ENCODE measurements at regions not wholly inside any gene's neighbourhood (a gene's known extent, or its start where the extent isn't known, plus 50 kb on each side); places are given as distances from the start of the nearest gene placed in this dataset.

GRCh38 chr21:43317254-43317748 lies 109.6 kb downstream of the SIK1 start:
- Histone ChIP-seq H2AFZ (ENCODE audit: low read depth, low read length) (no peak overlapping the region), H3K4me3 (replicated peaks in 1 of 3; ENCODE audit: insufficient read depth in 1 of 3, low read depth in 1 of 3, low read length in 3 of 3) (no peak overlapping the region), H3K4me1 (ENCODE audit: control insufficient read depth, extremely low read depth, insufficient read depth, low read length) (no peaks in the 10 kb centered on the region), H3K27me3 (ENCODE audit: control insufficient read depth in 2 of 2, insufficient read depth in 2 of 2, low read length in 2 of 2) (no peaks in the 10 kb centered on the region), H3K9me1 (replicated peaks; ENCODE audit: control insufficient read depth, extremely low read depth, insufficient read depth, low read length) (no peaks in the 10 kb centered on the region), H3K36me3 (ENCODE audit: control insufficient read depth in 2 of 2, extremely low read depth in 1 of 2, insufficient read depth in 2 of 2, low read length in 2 of 2) (no peaks in the 10 kb centered on the region), H3K9me3 (replicated peaks; ENCODE audit: control insufficient read depth, insufficient read depth, low read length) (no peaks in the 10 kb centered on the region), H3K9ac (replicated peaks; ENCODE audit: extremely low read depth, insufficient read depth, low read length) (no peak overlapping the region), H3K27ac (ENCODE audit: insufficient read depth, low read depth, low read length) (no peak overlapping the region), H3K79me2 (ENCODE audit: control insufficient read depth, insufficient read depth, low read length) (no peaks in the 10 kb centered on the region), H3K4me2 (ENCODE audit: insufficient read depth, low read length) (no peak overlapping the region), H4K20me1 (replicated peaks; ENCODE audit: control insufficient read depth, extremely low read depth, insufficient read depth, low read length) (no peaks in the 10 kb centered on the region)
- DNase-seq (ENCODE audit: low read depth, low spot score) (no peak), FAIRE-seq (no peak)
- TF ChIP-seq POLR2AphosphoS5 (IDR thresholded peaks at IDR 0.05; ENCODE audit: insufficient read depth, low read depth, low read length) (no peak), GATA2 (IDR thresholded peaks at IDR 0.05; ENCODE audit: insufficient read depth, insufficient read length, low read depth, low read length) (no peak), EZH2 (IDR thresholded peaks at IDR 0.05; ENCODE audit: borderline replicate concordance, low read depth, low read length, severe bottlenecking) (no peak), POLR2A (IDR thresholded peaks at IDR 0.05; ENCODE audit: low read depth, low read length) (no peak), FOS (IDR thresholded peaks at IDR 0.05; ENCODE audit: borderline replicate concordance, insufficient read depth, low read length) (no peak), MYC (IDR thresholded peaks at IDR 0.05; ENCODE audit: low read depth, low read length) (no peak), JUN (IDR thresholded peaks at IDR 0.05; ENCODE audit: borderline replicate concordance, insufficient read depth, insufficient read length, low read depth) (no peak), CTCF (IDR thresholded peaks at IDR 0.05; ENCODE audit: extremely low read depth in 1 of 2, insufficient read depth in 1 of 2, low read depth in 1 of 2, low read length in 2 of 2) (no peak), MAX (IDR thresholded peaks at IDR 0.05; ENCODE audit: insufficient read depth, insufficient read length) (no peak)
- ChIA-PET POLR2A (no interaction called here), CTCF (no interaction called here)
- dilution Hi-C loops (cut with MboI; ENCODE audit: extremely low pct_ligation_motif_present, low sequenced_read_pairs), result no loop called here
- BruUV-seq (replicated peaks), result no TSS peak
- intact Hi-C loops (cut with micrococcal nuclease), result no loop called here
